ENCODE measurements at regions not wholly inside any gene's neighbourhood (a gene's known extent, or its start where the extent isn't known, plus 50 kb on each side); places are given as distances from the start of the nearest gene placed in this dataset.

- DNase-seq (ENCODE audit: extremely low spot score in 2 of 2), result no peak
- TF ChIP-seq POLR2AphosphoS5 (IDR thresholded peaks at IDR 0.05; ENCODE audit: insufficient read depth in 1 of 2, low read depth in 1 of 2), result no peak
- no peak for TF ChIP-seq POLR2A (IDR thresholded peaks at IDR 0.05)
- TF ChIP-seq CTCF (IDR thresholded peaks at IDR 0.05), result no peak
- intact Hi-C loops (cut with DNase I), result no loop called here
- Histone ChIP-seq H3K9me3 (no peaks in the 10 kb centered on the region), H3K4me3 (no peak overlapping the region), H3K4me1 (no peaks in the 10 kb centered on the region), H3K27ac (no peak overlapping the region), H3K36me3 (no peaks in the 10 kb centered on the region), H3K27me3 (no peaks in the 10 kb centered on the region)
Measured at GRCh38 chr7:38052786-38053185, 125.3 kb upstream of the STARD3NL start.

DNA sequence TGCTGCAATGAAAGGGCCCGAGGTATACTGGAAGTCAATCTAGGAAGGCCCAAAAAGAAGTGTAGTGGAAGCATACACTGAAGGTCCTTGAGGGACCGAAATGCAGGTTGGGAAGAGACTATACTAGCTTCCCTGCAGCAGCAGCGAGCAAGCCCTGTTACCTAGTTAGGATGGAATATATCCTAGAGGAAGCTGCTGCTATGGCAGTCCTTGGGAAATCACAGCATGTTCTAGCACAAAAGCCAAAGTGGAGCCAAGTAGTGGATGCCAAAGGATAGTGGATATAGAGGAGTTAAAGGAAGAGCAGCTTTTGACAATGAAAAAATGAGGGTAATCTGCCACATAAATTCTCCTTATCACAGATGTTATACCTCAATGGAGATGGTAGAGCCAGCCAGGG lies 123.8 kb upstream of the STARD3NL start:
- TF ChIP-seq CTCF (IDR thresholded peaks at IDR 0.05) (no peak), POLR2A (IDR thresholded peaks at IDR 0.05) (no peak), POLR2AphosphoS5 (IDR thresholded peaks at IDR 0.05; ENCODE audit: insufficient read depth in 1 of 2, low read depth in 1 of 2) (no peak)
- no peaks in the 10 kb centered on the region for H3K27me3 ChIP-seq
- H3K9me3 ChIP-seq, result no peaks in the 10 kb centered on the region
- no peaks in the 10 kb centered on the region for H3K36me3 ChIP-seq
- no peak overlapping the region for H3K27ac ChIP-seq
- intact Hi-C loops (cut with DNase I), result no loop called here
- H3K4me1 ChIP-seq, result no peaks in the 10 kb centered on the region
- H3K4me3 ChIP-seq, result no peak overlapping the region
- DNase-seq (ENCODE audit: extremely low spot score in 2 of 2), result no peak

DNA sequence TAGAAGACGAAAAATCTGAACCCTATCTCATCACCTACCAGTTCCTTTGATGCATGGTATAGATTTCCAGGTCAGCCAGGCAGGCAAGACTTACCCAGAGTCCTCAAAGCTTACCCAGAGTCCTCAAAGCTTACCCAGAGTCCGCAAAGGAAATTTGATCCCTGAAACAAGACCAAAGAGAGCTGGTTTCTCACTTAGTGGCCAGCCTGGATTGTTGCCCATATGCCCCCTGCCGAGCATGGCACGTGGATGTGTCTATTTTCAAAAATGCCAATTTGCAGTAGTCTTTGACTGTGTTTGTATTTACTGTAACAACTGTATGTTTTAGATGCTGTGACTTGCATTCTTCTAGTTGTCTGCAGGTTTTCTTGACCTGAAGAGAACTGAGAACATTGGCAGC lies 120.2 kb upstream of the STARD3NL start:
- TF ChIP-seq POLR2A (IDR thresholded peaks at IDR 0.05) (no peak), POLR2AphosphoS5 (IDR thresholded peaks at IDR 0.05; ENCODE audit: insufficient read depth in 1 of 2, low read depth in 1 of 2) (no peak)
- Histone ChIP-seq H3K27ac (no peak overlapping the region), H3K4me3 (no peak overlapping the region), H3K36me3 (no peaks in the 10 kb centered on the region), H3K27me3 (no peaks in the 10 kb centered on the region), H3K4me1 (no peaks in the 10 kb centered on the region), H3K9me3 (no peaks in the 10 kb centered on the region)
- intact Hi-C loops (cut with DNase I), result no loop called here
- DNase-seq (ENCODE audit: extremely low spot score in 2 of 2), result no peak

GRCh38 chr7:38060116-38060515 lies 117.9 kb upstream of the STARD3NL start:
- Histone ChIP-seq H3K4me1 (no peaks in the 10 kb centered on the region), H3K27me3 (no peaks in the 10 kb centered on the region), H3K9me3 (no peaks in the 10 kb centered on the region), H3K4me3 (no peak overlapping the region), H3K27ac (no peak overlapping the region), H3K36me3 (no peaks in the 10 kb centered on the region)
- TF ChIP-seq CTCF (IDR thresholded peaks at IDR 0.05) (no peak), POLR2A (IDR thresholded peaks at IDR 0.05) (no peak), POLR2AphosphoS5 (IDR thresholded peaks at IDR 0.05; ENCODE audit: insufficient read depth in 1 of 2, low read depth in 1 of 2) (no peak)
- intact Hi-C loops (cut with DNase I), result no loop called here
- no peak for DNase-seq (ENCODE audit: extremely low spot score in 2 of 2)

GRCh38 chr7:38060637-38061036 lies 117.4 kb upstream of the STARD3NL start:
- intact Hi-C loops (cut with DNase I), result no loop called here
- no peaks in the 10 kb centered on the region for H3K36me3 ChIP-seq
- H3K27me3 ChIP-seq, result no peaks in the 10 kb centered on the region
- H3K4me1 ChIP-seq, result no peaks in the 10 kb centered on the region
- no peak overlapping the region for H3K4me3 ChIP-seq
- H3K27ac ChIP-seq, result no peak overlapping the region
- H3K9me3 ChIP-seq, result no peaks in the 10 kb centered on the region
- TF ChIP-seq CTCF (IDR thresholded peaks at IDR 0.05) (no peak), POLR2AphosphoS5 (IDR thresholded peaks at IDR 0.05; ENCODE audit: insufficient read depth in 1 of 2, low read depth in 1 of 2) (no peak), POLR2A (IDR thresholded peaks at IDR 0.05) (no peak)
- DNase-seq (ENCODE audit: extremely low spot score in 2 of 2), result no peak

DNA sequence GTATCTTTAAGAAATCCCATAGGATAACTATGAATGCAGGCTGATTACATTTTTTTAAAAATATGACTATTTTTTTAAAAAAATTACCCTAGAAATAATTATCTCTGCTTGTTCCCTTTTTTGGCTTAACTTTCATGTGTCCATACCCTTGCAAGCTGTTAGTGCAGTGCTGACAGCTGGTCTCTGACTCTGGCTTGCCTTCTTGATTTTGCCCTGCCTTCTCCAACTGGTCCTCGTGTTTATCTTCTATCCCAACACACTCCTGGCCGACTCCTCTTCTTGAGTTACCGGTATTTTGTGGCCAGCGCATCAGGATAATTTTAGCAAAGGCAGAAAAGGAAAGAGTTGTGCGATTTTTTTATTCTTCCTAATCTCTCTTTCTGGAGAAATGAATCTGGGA lies 111.7 kb upstream of the STARD3NL start:
- intact Hi-C loops (cut with DNase I), result no loop called here
- no peak for DNase-seq (ENCODE audit: extremely low spot score in 2 of 2)
- Histone ChIP-seq H3K27ac (no peak overlapping the region), H3K4me3 (no peak overlapping the region), H3K9me3 (no peaks in the 10 kb centered on the region), H3K27me3 (no peaks in the 10 kb centered on the region), H3K36me3 (no peaks in the 10 kb centered on the region), H3K4me1 (no peaks in the 10 kb centered on the region)
- TF ChIP-seq POLR2A (IDR thresholded peaks at IDR 0.05) (no peak), POLR2AphosphoS5 (IDR thresholded peaks at IDR 0.05; ENCODE audit: insufficient read depth in 1 of 2, low read depth in 1 of 2) (no peak), CTCF (IDR thresholded peaks at IDR 0.05) (no peak)

Data from vagina (tissue), 2 donors.